ENCODE measurements at regions not wholly inside any gene's neighbourhood (a gene's known extent, or its start where the extent isn't known, plus 50 kb on each side); places are given as distances from the start of the nearest gene placed in this dataset.

DNA sequence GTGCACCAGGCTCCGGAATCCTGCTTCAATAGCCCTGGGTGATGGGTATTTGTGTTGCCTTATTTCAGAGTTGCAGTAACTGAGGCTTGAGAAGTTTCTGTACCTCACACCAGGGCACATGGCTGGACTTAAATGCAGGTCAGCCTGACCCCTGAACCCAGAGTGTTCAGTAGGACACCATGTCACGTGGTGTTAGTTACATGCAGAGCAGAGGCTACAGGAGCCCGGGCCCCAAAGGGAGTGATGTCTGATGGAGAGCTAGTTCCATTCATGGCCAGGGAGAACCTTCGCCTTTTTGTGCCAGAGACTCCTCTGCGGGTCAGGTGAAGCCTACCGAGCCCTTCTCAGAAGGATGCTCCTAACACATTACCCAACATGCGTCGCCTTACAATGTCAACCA lies 161.4 kb upstream of the CST7 start:
- Histone ChIP-seq H3K4me3 (no peak overlapping the region), H3K4me1 (no peaks in the 10 kb centered on the region), H3K79me2 (ENCODE audit: low read depth) (no peaks in the 10 kb centered on the region), H3K27me3 (no peaks in the 10 kb centered on the region), H3K27ac (no peak overlapping the region), H2AFZ (replicated peaks) (no peak overlapping the region), H3K4me2 (no peak overlapping the region), H4K20me1 (ENCODE audit: low read depth) (no peaks in the 10 kb centered on the region), H3F3A (ENCODE audit: low read depth) (no peaks in the 10 kb centered on the region), H3K9me3 (ENCODE audit: low read depth) (no peaks in the 10 kb centered on the region), H3K36me3 (no peaks in the 10 kb centered on the region), H3K9ac (no peak overlapping the region)
- Mint-ChIP-seq H3K27ac (no peak overlapping the region), H3K36me3 (no peaks in the 10 kb centered on the region), H3K4me1 (peaks cover 8% of the 10 kb centered on the region), H3K4me3 (no peak overlapping the region), H3K9me3 (peaks cover 4% of the 10 kb centered on the region), H3K27me3 (ENCODE audit: insufficient read depth, low read depth) (peaks cover 5% of the 10 kb centered on the region)
- no peak for DNase-seq (ENCODE audit: low spot score)
- TF ChIP-seq EZH2phosphoT487 (IDR thresholded peaks at IDR 0.05) (no peak), EZH2 (IDR thresholded peaks at IDR 0.05) (no peak)
- TF ChIP-seq, protein P1, sequence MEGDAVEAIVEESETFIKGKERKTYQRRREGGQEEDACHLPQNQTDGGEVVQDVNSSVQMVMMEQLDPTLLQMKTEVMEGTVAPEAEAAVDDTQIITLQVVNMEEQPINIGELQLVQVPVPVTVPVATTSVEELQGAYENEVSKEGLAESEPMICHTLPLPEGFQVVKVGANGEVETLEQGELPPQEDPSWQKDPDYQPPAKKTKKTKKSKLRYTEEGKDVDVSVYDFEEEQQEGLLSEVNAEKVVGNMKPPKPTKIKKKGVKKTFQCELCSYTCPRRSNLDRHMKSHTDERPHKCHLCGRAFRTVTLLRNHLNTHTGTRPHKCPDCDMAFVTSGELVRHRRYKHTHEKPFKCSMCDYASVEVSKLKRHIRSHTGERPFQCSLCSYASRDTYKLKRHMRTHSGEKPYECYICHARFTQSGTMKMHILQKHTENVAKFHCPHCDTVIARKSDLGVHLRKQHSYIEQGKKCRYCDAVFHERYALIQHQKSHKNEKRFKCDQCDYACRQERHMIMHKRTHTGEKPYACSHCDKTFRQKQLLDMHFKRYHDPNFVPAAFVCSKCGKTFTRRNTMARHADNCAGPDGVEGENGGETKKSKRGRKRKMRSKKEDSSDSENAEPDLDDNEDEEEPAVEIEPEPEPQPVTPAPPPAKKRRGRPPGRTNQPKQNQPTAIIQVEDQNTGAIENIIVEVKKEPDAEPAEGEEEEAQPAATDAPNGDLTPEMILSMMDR (IDR thresholded peaks at IDR 0.05): no peak

DNA sequence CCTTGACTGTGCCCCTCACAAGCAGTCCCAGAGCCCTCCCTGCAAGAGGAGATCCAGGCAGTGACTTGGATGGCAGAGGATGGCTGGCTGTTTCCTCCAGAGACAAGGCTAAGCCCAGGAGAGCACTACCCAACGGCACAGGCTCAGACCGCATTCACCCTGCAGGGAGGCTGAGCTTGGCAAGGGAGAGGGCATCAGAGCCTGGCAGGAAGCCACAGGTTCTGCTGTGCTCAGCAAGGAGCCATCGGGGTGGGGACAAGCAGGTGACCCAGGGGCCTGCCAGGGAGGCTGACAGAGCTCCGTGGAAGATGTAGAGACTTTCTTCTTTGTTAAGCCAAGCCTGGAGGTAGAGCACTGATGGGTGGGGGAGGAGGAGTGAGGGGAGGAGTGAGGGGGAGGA lies 159.2 kb upstream of the CST7 start:
- no peaks in the 10 kb centered on the region for H3K36me3 Mint-ChIP-seq
- TF ChIP-seq, protein P1 (IDR thresholded peaks at IDR 0.05): no peak
- TF ChIP-seq EZH2phosphoT487 (IDR thresholded peaks at IDR 0.05): no peak
- no peak for TF ChIP-seq EZH2 (IDR thresholded peaks at IDR 0.05)
- no peaks in the 10 kb centered on the region for H3F3A ChIP-seq (ENCODE audit: low read depth)
- no peak overlapping the region for H3K27ac Mint-ChIP-seq
- no peaks in the 10 kb centered on the region for H3K4me1 ChIP-seq
- H3K9me3 Mint-ChIP-seq: peaks cover 2% of the 10 kb centered on the region
- H3K4me2 ChIP-seq: no peak overlapping the region
- no peak overlapping the region for H3K9ac ChIP-seq
- H3K36me3 ChIP-seq: no peaks in the 10 kb centered on the region
- no peaks in the 10 kb centered on the region for H3K27me3 ChIP-seq
- H3K4me1 Mint-ChIP-seq: peaks cover 6% of the 10 kb centered on the region
- no peaks in the 10 kb centered on the region for H3K79me2 ChIP-seq (ENCODE audit: low read depth)
- no peaks in the 10 kb centered on the region for H4K20me1 ChIP-seq (ENCODE audit: low read depth)
- H3K9me3 ChIP-seq (ENCODE audit: low read depth): no peaks in the 10 kb centered on the region
- no peak overlapping the region for H3K4me3 Mint-ChIP-seq
- H3K27me3 Mint-ChIP-seq (ENCODE audit: insufficient read depth, low read depth): peaks cover 7% of the 10 kb centered on the region
- H3K27ac ChIP-seq: no peak overlapping the region
- H3K4me3 ChIP-seq: no peak overlapping the region
- no peak overlapping the region for H2AFZ ChIP-seq (replicated peaks)
- DNase-seq (ENCODE audit: low spot score): no peak

DNA sequence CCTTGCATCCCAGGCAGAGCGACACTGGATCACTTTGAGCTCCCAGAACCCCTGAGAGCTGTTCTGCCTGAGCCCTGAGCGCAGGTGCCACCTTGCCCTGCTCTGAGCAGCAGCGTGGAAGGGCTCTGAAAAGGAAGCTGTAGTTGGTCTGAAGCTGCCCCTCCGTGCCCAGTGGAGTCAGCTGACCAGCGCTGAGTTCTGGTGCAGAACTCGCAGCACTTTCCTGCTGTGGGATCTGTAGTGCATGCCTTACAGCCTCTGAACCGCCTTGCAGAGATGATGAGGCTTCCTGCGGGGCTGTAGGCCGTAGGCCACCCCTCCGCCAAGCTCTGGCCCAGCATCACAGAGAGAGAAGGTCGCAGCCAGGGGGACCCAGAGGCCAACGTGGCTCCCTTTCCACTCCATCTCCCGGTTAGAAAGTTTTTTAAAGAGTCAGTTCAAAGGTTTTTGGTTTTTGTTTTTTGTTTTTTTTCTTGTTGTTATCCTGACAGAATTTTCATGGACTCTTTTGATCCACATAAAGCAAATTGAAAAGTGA lies 158.3 kb upstream of the CST7 start:
- Histone ChIP-seq H3F3A (ENCODE audit: low read depth) (no peaks in the 10 kb centered on the region), H3K9me3 (ENCODE audit: low read depth) (no peaks in the 10 kb centered on the region), H3K27ac (no peak overlapping the region), H3K4me3 (no peak overlapping the region), H3K36me3 (no peaks in the 10 kb centered on the region), H3K4me1 (no peaks in the 10 kb centered on the region), H3K27me3 (no peaks in the 10 kb centered on the region), H3K9ac (no peak overlapping the region), H3K79me2 (ENCODE audit: low read depth) (no peaks in the 10 kb centered on the region), H3K4me2 (no peak overlapping the region), H2AFZ (replicated peaks) (no peak overlapping the region), H4K20me1 (ENCODE audit: low read depth) (no peaks in the 10 kb centered on the region)
- DNase-seq (ENCODE audit: low spot score): no peak
- peaks cover 6% of the 10 kb centered on the region for H3K4me1 Mint-ChIP-seq
- H3K4me3 Mint-ChIP-seq: no peak overlapping the region
- H3K27me3 Mint-ChIP-seq (ENCODE audit: insufficient read depth, low read depth): peaks cover 7% of the 10 kb centered on the region
- TF ChIP-seq EZH2phosphoT487 (IDR thresholded peaks at IDR 0.05) (no peak), EZH2 (IDR thresholded peaks at IDR 0.05) (no peak)
- TF ChIP-seq, protein P1 (IDR thresholded peaks at IDR 0.05): no peak
- H3K9me3 Mint-ChIP-seq: peaks cover 2% of the 10 kb centered on the region
- no peaks in the 10 kb centered on the region for H3K36me3 Mint-ChIP-seq
- no peak overlapping the region for H3K27ac Mint-ChIP-seq

Data from neural progenitor cell (in vitro differentiated cells).